T-helper 17 cell (primary cell): ENCODE measurements at regions not wholly inside any gene's neighbourhood (a gene's known extent, or its start where the extent isn't known, plus 50 kb on each side); places are given as distances from the start of the nearest gene placed in this dataset.

ENCODE experiments used
- ATAC-seq: fragments of 150-1000 bp; cut with Tn5 transposase; 2 replicates; pipeline ENCODE4 v1.10.0; 2021; ENCODE audit warnings: mild to moderate bottlenecking, moderate library complexity
- DNase-seq, 3 donors: peaks; one replicate each; pipeline versions ENCODE4 v3.0.0 to v3.0.0-alpha.2; 2020 to 2021
- H3K9me3 ChIP-seq: one replicate; pipeline ENCODE4 v1.7.0; 2013; ENCODE audit warnings: low read length, mild to moderate bottlenecking; ENCODE audit not compliant: control insufficient read depth, poor library complexity, severe bottlenecking
- H3K27ac Mint-ChIP-seq: one replicate; pipeline ENCODE4 v1.8.0; 2022; ENCODE audit warnings: mild to moderate bottlenecking, moderate library complexity, mixed read lengths
- H3K27me3 Mint-ChIP-seq: one replicate; pipeline ENCODE4 v1.8.0; 2022; ENCODE audit warnings: mixed read lengths
- H3K36me3 Mint-ChIP-seq: one replicate; pipeline ENCODE4 v1.8.0; 2022; ENCODE audit warnings: low read depth, mixed read lengths
- H3K4me1 Mint-ChIP-seq: one replicate; pipeline ENCODE4 v1.8.0; 2022; ENCODE audit warnings: mild to moderate bottlenecking, mixed read lengths
- H3K4me3 Mint-ChIP-seq: one replicate; pipeline ENCODE4 v1.8.0; 2022; ENCODE audit warnings: mild to moderate bottlenecking, moderate library complexity, mixed read lengths

DNA sequence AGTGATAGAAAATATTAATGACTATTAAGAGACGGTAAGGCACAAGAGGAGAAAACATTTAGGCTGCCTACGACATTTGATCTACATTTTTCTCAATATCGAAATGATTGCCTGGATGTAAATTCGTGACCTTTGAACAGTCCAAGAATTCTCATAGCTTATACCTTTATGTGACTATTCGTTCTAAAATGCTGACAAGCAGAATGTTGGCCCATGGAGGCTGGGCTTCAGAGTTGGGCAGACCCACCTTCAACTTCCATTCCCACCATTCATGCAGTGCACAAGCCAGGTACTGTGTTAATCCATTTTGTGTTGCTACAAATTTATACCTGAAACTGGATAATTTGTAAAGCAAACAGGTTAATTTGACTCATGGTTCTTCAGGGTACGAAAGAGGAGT is 441.4 kb upstream of the COBL start:
- Mint-ChIP-seq H3K4me1 (no peaks in the 10 kb centered on the region), H3K36me3 (no peaks in the 10 kb centered on the region), H3K4me3 (no peak overlapping the region), H3K27me3 (no peaks in the 10 kb centered on the region), H3K27ac (no peak overlapping the region)
- H3K9me3 ChIP-seq = no peaks in the 10 kb centered on the region
- DNase-seq (no peak), ATAC-seq (no peak)

DNA sequence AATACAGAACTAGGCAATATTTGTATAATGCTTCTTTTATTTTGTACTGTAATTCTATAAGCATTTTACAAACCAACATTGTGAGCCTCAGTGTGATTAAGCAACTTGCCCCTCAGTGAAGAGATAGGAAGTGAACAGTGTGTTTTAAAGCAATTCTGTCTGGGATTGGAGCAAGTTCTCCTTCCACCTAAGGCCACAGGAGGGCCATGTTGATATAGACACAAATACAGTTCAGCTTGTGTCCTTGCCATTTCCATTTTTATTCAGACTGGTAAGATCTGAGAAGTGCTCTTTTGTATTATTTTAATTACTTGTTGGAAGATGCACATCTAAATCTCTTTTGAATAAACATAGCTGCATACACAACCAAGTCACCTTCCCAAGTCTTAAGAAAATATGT is 416.3 kb upstream of the COBL start:
- Mint-ChIP-seq H3K4me1 (no peaks in the 10 kb centered on the region), H3K27me3 (no peaks in the 10 kb centered on the region), H3K4me3 (no peak overlapping the region)

DNA sequence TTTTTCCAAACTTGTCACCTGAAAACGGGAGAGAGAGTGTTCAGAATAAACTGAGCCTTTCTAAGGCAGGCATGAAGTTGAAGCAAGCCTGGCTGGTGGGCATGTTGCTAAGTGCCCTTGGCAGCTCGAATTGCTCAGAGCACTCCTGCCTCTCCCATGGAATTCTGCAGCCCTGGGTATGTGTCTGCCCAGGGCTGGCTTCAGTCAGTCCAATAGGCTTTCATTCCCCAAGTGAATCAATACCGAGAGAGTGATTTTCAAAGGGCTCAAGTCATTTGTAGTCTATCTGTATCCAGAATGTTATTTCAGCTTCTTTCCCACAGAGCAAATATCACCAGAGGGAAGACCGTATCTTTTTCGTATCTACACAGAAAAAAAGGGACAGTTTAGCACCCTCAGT is 415.5 kb upstream of the COBL start:
- no peaks in the 10 kb centered on the region for H3K4me1 Mint-ChIP-seq
- H3K27me3 Mint-ChIP-seq = no peaks in the 10 kb centered on the region
- H3K9me3 ChIP-seq = no peaks in the 10 kb centered on the region
- ATAC-seq (no peak), DNase-seq (no peak)
- no peak overlapping the region for H3K4me3 Mint-ChIP-seq
- H3K27ac Mint-ChIP-seq = no peak overlapping the region
- no peaks in the 10 kb centered on the region for H3K36me3 Mint-ChIP-seq

More for the DNA sequence above, 416.3 kb upstream of the COBL start:
- DNase-seq (no peak), ATAC-seq (no peak)
- no peaks in the 10 kb centered on the region for H3K9me3 ChIP-seq
- Mint-ChIP-seq H3K36me3 (no peaks in the 10 kb centered on the region), H3K27ac (no peak overlapping the region)

DNA sequence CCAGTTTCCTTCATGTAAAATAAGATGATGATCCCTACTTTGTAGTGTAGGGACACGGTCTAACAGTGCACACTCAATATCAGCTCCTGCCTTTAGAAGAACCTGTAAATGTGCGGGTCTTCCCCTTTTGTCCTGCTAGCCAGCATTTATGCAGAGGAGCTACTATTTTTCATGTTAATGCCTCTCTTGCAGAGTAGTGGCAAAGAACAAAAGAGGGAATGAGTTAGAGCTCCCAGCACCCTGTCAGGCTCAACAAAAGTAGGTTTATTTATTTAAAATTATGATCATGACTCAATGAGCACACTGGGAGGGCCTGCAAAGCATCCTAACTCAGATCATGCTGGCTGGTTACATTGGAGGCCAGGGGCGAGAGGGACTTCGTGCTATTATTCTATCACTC is 414.5 kb upstream of the COBL start:
- no peak overlapping the region for H3K27ac Mint-ChIP-seq
- no peaks in the 10 kb centered on the region for H3K4me1 Mint-ChIP-seq
- no peak for ATAC-seq
- H3K9me3 ChIP-seq = no peaks in the 10 kb centered on the region
- H3K27me3 Mint-ChIP-seq = no peaks in the 10 kb centered on the region
- H3K36me3 Mint-ChIP-seq = no peaks in the 10 kb centered on the region
- H3K4me3 Mint-ChIP-seq = no peak overlapping the region
- DNase-seq = no peak

DNA sequence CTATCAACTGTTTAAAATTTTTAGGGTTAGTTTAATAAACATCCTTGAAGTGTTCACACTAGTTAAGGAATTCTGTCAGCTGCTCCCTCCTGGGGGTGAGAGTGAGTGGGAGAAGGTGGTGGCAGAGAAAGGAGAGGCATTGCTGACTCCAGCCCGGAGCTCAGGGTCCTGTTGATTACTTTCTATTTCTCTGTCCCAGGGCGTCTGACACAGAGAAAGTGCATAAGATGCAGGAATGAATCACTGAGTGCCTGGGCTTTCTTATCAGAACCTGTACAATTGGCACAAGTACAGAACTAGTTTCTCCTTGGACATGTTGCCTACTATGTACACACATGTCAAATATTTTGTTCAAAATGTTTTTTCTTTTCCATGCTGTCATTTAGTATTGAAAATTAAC is 410.8 kb upstream of the COBL start:
- DNase-seq (no peak), ATAC-seq (no peak)
- Mint-ChIP-seq H3K4me1 (no peaks in the 10 kb centered on the region), H3K27me3 (no peaks in the 10 kb centered on the region), H3K36me3 (no peaks in the 10 kb centered on the region), H3K27ac (no peak overlapping the region), H3K4me3 (no peak overlapping the region)
- H3K9me3 ChIP-seq = peaks cover 2% of the 10 kb centered on the region

DNA sequence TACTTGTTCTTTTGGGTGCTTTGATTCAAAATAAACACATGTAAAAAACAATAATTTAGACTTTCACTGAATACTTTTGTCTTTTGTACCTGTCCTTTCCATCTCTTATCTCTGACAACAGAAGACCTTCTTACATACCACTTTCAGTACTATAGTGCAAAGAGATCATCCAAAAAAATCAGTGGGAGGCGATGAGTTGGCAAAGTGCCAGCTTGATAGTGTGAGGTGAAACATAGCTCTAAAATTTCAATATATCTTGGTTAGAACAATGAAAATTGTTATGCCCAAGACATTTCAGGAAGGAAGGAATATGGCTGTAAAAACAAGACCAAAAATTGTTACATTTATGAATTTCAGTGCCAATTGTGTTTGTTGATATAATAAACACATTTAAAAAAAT is 390.2 kb upstream of the COBL start:
- ATAC-seq (no peak), DNase-seq (no peak)
- H3K27ac Mint-ChIP-seq = no peak overlapping the region
- no peaks in the 10 kb centered on the region for H3K27me3 Mint-ChIP-seq
- no peaks in the 10 kb centered on the region for H3K4me1 Mint-ChIP-seq
- no peaks in the 10 kb centered on the region for H3K36me3 Mint-ChIP-seq
- no peaks in the 10 kb centered on the region for H3K9me3 ChIP-seq
- no peak overlapping the region for H3K4me3 Mint-ChIP-seq

DNA sequence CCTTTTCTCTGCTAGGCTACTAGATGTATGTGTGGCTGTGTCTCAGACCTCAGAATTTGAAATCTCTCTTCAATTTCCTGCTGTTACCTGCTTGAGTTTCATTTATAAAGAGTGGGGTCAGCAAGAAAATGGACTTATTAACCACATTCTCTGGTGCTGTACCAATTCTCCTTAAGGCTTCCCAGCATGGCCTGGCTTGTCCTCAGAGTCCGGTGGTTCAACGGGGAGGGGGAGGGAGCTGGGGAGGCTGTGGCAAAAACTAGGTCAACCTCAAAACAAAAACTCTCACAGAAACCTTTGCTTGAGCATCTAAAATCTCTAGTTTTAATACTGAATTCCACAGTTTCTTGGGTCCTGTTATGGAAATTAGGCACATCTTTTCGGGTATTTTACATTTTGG is 389.1 kb upstream of the COBL start:
- H3K4me3 Mint-ChIP-seq = no peak overlapping the region
- H3K36me3 Mint-ChIP-seq = no peaks in the 10 kb centered on the region
- no peaks in the 10 kb centered on the region for H3K4me1 Mint-ChIP-seq
- ATAC-seq (no peak), DNase-seq (no peak)
- no peaks in the 10 kb centered on the region for H3K9me3 ChIP-seq
- H3K27ac Mint-ChIP-seq = no peak overlapping the region
- no peaks in the 10 kb centered on the region for H3K27me3 Mint-ChIP-seq

DNA sequence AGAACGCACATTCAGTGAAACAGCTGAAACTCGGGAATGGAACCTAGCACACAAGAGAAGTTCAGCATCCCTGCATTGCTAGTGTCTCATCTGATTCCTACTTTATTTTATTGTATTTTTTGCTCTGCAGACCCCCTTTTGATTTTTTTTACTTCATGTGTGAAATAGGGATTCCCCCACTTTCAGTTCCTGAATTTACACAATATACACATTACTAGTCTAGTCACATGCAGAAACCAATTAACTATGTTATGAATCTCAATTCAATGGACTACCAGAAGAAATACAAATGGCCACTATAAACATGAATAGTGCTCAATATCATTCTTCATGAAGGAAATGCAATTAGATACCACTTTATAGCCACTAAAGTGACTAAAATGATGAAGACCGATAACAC is 386.1 kb upstream of the COBL start:
- no peaks in the 10 kb centered on the region for H3K9me3 ChIP-seq
- Mint-ChIP-seq H3K27me3 (no peaks in the 10 kb centered on the region), H3K4me1 (no peaks in the 10 kb centered on the region), H3K27ac (no peak overlapping the region), H3K36me3 (no peaks in the 10 kb centered on the region), H3K4me3 (no peak overlapping the region)
- ATAC-seq (no peak), DNase-seq (no peak)

DNA sequence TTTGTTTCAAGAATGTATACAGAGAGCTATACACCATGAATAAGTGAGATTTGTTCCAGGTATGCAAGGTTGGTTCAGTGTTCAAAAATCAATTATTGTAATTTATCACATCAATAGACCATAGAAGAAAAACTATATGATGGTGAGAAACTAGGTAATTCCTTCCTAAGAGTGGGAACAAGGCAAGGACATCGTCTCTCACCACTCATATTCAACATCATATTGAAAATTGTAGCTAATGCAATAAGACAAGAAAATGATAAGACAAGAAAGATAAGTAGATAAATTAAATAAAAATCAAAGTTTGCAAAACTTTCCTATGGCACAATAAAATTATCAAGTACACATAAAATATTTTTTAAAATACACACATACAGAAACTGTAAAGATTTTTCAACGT is 385.3 kb upstream of the COBL start:
- Mint-ChIP-seq H3K4me3 (no peak overlapping the region), H3K27me3 (no peaks in the 10 kb centered on the region), H3K36me3 (no peaks in the 10 kb centered on the region), H3K27ac (no peak overlapping the region), H3K4me1 (no peaks in the 10 kb centered on the region)
- H3K9me3 ChIP-seq = no peaks in the 10 kb centered on the region
- DNase-seq (no peak), ATAC-seq (no peak)

DNA sequence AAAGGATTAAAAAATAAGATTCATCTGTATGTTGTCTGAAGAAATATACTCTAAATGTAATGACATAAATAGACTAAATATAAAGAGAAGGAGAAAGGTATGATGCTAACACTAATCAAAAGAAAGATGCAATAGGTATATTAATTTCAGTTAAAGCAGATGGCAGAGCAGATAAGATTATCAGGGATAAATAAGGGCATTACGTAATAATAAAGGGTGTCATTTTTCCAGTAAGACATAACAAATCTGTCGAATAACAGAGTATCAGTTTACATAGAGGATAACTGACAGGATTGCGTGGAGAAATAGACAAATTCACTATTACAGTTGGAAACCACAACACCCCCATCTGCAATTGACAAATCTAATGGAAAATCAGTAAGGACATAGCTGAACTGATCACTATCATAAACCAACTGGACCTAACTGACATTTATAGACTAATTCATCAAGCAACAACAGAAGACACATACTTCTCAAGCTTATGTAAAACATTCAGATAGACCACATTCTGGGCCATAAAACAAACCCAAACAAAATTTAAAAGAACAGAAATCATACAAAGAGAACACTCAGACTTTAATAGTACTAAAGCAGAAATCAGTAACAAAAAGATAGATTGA is 384.1 kb upstream of the COBL start:
- Mint-ChIP-seq H3K27me3 (no peaks in the 10 kb centered on the region), H3K36me3 (no peaks in the 10 kb centered on the region), H3K4me3 (no peak overlapping the region), H3K27ac (no peak overlapping the region), H3K4me1 (no peaks in the 10 kb centered on the region)
- H3K9me3 ChIP-seq = no peaks in the 10 kb centered on the region
- DNase-seq (no peak), ATAC-seq (no peak)

DNA sequence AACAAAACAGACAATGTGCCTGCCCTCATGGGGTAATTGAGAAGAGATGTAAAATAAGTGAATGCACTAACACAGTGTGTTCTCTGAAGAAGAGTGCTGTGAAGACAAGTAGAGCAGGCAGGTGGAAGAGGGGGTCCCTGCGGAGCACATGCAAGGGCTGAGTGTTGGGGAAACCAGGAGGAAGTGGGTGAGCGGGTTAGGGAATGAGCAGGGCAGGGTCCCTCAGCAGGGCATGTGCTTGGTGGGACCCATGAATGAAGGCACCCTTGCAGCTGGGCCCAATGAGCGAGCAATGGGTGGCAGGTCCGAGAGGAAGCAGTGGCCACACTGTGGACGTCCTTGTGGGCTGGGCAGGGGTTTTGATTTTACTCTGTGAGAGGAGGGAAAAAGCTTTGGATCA is 376.6 kb upstream of the COBL start:
- Mint-ChIP-seq H3K27ac (no peak overlapping the region), H3K36me3 (no peaks in the 10 kb centered on the region), H3K4me3 (no peak overlapping the region), H3K27me3 (no peaks in the 10 kb centered on the region), H3K4me1 (no peaks in the 10 kb centered on the region)
- DNase-seq (no peak), ATAC-seq (no peak)
- H3K9me3 ChIP-seq = no peaks in the 10 kb centered on the region

DNA sequence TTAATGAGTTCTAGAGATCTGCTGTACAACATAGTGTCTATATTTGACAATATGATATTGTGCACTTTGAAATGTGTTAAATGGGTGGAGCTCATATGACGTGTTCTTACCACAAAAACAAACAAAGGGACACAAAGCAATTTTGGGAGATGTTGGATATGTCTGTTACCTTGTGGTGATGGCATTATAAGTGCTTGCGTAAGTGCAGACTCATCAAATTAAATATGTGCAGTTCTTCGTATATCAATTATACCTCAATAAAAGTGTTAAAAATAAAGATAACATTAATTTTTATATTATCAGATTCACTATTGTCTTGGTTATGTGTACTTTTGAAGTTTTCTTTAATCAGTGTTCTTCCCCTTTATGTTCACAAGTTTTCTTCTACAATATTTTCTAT is 372.9 kb upstream of the COBL start:
- Mint-ChIP-seq H3K27me3 (no peaks in the 10 kb centered on the region), H3K36me3 (no peaks in the 10 kb centered on the region), H3K27ac (no peak overlapping the region), H3K4me3 (no peak overlapping the region), H3K4me1 (no peaks in the 10 kb centered on the region)
- ATAC-seq (no peak), DNase-seq (no peak)
- H3K9me3 ChIP-seq = no peaks in the 10 kb centered on the region

DNA sequence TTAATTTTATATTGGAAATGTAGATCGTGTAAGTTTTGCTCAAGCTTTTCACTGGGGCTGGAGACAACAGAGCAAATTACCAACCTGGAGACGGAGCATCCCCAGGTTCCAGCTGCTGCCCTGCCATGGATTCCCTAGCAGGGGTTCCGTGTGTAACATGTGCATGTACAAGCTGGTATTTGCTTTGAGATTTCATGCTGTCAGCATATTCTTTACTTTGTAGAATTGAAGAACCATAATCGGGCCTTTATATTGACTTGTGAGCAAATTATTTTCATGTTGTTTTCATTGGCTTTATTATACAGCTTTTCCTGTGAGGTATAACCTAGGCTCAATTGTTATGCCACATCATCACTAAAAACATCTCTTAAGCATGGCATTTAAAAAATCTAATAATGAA is 369.2 kb upstream of the COBL start:
- Mint-ChIP-seq H3K27me3 (no peaks in the 10 kb centered on the region), H3K4me3 (no peak overlapping the region), H3K36me3 (no peaks in the 10 kb centered on the region), H3K27ac (no peak overlapping the region), H3K4me1 (no peaks in the 10 kb centered on the region)
- no peak for ATAC-seq
- no peaks in the 10 kb centered on the region for H3K9me3 ChIP-seq
- DNase-seq = no peak

DNA sequence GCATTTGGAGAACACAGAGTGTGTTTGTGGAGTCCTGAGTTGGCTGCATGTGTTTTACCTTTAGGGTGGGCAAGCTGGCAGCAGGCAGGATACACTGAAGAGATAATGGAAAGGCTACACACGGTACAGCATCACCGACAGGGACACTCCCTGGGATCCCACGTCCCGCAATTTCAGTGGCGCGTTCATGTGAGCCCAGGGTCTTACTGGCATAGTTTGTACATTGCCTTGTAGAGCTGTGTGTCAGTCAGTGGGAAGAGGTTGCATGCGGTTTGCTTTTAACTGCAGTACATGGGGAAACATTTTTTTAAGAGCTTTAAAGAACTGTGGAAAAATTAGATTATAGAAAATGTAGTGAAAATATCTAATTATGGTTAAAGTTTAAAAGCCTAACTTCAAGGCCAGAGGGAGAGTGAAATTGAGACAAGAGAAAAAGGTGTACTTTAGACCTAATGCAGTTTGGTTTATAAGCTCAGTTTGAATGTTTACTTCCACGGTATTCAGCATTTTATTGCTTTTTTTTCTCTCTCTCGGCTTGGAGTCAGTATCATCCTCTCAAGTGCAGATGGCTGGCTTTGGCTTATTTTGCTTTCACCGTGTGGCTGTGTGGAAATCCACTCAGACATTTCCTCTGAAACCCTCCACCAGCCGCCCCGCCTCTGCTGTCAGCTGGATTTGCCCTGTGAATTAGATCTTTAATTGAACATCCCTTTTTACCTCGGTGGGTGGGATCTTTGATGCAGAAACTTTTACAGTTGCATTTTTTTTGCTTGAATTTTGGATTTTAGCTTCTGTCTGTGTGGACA is 364.2 kb upstream of the COBL start:
- H3K4me3 Mint-ChIP-seq = no peak overlapping the region
- H3K27ac Mint-ChIP-seq = no peak overlapping the region
- H3K9me3 ChIP-seq = no peaks in the 10 kb centered on the region
- H3K4me1 Mint-ChIP-seq = no peaks in the 10 kb centered on the region
- H3K27me3 Mint-ChIP-seq = no peaks in the 10 kb centered on the region
- no peaks in the 10 kb centered on the region for H3K36me3 Mint-ChIP-seq
- DNase-seq = no peak
- no peak for ATAC-seq
